Right lobe of liver (tissue), 4 donors: ENCODE measurements at regions not wholly inside any gene's neighbourhood (a gene's known extent, or its start where the extent isn't known, plus 50 kb on each side); places are given as distances from the start of the nearest gene placed in this dataset.

Experiments used
- POLR2A ChIP-seq: fragments of 450-650 bp; IDR thresholded peaks from one replicate; pipeline ENCODE4 v1.6.1; 2017; ENCODE audit warnings: antibody characterized with exemption, mild to moderate bottlenecking
- TF ChIP-seq, protein P1 (sequence below), 4 donors: fragments of 200-600 bp in 3 of 4; fragments of 450-650 bp in 1 of 4; IDR thresholded peaks; one replicate each; pipeline versions ENCODE4 v1.5.1 to v1.8.0; 2016 to 2022; ENCODE audit warnings: antibody characterized with exemption in 4 of 4, mild to moderate bottlenecking in 2 of 4
- donor health status: DM: no; HTN: no; CAD: no.
- donor health status: DM: no; HTN: no; CAD: no.
- donor health status: DM: no; HTN: yes; CAD: no.

- TF ChIP-seq POLR2A: no peak
- TF ChIP-seq, protein P1, sequence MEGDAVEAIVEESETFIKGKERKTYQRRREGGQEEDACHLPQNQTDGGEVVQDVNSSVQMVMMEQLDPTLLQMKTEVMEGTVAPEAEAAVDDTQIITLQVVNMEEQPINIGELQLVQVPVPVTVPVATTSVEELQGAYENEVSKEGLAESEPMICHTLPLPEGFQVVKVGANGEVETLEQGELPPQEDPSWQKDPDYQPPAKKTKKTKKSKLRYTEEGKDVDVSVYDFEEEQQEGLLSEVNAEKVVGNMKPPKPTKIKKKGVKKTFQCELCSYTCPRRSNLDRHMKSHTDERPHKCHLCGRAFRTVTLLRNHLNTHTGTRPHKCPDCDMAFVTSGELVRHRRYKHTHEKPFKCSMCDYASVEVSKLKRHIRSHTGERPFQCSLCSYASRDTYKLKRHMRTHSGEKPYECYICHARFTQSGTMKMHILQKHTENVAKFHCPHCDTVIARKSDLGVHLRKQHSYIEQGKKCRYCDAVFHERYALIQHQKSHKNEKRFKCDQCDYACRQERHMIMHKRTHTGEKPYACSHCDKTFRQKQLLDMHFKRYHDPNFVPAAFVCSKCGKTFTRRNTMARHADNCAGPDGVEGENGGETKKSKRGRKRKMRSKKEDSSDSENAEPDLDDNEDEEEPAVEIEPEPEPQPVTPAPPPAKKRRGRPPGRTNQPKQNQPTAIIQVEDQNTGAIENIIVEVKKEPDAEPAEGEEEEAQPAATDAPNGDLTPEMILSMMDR (IDR thresholded peaks at IDR 0.05): no peak
These were observed 121.5 kb downstream of the PSMG1 start for GRCh38 chr21:39061766-39062165.
